Right forelimb (tissue), 1 donor: ENCODE measurements at regions not wholly inside any gene's neighbourhood (a gene's known extent, or its start where the extent isn't known, plus 50 kb on each side); places are given as distances from the start of the nearest gene placed in this dataset.

Source experiments
- DNase-seq: peaks from one replicate; pipeline ENCODE4 v3.0.0-alpha.2; 2018

- DNase-seq = no peak
Measured at GRCh38 chr17:6208608-6209180, 138.5 kb downstream of the WSCD1 start.

GRCh38 chr17:6205525-6205924 is 135.3 kb downstream of the WSCD1 start:
- DNase-seq = no peak

GRCh38 chr17:6205033-6205432 is 134.9 kb downstream of the WSCD1 start:
- no peak for DNase-seq

GRCh38 chr17:6204203-6204722 is 134.1 kb downstream of the WSCD1 start:
- no peak for DNase-seq

DNA sequence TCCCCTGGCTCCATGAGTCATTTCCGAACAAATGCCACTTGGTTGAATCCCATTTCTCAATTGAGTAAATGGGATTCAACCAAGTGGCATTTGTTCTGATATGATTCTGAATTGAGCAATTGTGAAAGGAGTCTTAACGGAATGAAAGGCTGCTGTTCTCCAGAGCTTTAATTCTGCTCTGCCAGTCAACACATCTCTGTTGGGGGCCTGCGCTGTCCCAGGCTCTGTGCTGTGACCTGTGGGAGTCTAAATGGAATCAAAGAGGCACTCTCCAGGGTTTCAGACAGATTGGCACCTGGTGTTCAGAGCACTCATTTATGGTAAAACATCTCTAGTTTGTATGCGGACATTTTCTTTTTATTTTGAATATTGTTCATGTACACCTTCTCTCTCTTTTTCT is 126.2 kb downstream of the WSCD1 start:
- no peak for DNase-seq

DNA sequence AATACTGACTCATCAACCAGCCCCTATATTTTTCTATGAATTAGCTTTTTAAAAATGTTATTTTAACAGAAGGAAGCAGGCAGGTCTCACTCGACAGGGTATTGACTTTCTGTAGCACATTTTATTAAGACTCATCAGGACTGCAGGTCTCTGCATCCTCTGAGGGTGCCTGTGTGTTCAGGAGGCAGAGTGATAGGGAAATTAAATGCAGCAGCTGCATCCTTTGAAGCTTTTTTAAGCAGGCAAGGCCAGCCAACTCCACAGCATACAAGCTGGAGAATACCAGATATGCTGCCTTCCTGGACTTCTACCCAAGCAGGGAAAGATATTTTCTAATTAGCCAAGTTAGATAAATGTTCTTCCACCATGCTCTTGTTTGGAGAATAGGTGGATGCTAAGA is 124.9 kb downstream of the WSCD1 start:
- no peak for DNase-seq

- no peak for DNase-seq
Measured at GRCh38 chr17:6191405-6192324, 121.5 kb downstream of the WSCD1 start.

- no peak for DNase-seq
Measured at GRCh38 chr17:6187836-6188235, 117.7 kb downstream of the WSCD1 start.

- DNase-seq = no peak
Measured at GRCh38 chr17:6186998-6187397, 116.8 kb downstream of the WSCD1 start.

DNA sequence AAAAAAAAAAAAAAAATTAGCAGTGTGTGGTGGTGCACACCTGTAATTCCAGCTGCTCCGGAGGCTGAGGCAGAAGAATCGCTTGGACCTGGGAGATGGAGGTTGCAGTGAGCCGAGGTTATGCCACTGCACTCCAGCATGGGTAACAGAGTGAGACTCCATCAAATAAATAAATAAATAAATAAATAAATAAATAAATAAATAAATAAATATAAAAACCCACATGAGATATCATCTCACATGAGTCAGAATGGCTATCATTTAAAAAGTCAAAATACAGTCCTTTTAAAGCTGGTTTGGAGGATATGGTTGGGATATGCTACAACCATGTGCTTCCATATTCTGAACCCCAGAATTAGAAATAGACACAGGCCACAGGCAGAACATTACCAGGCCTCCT is 114.3 kb downstream of the WSCD1 start:
- no peak for DNase-seq

- DNase-seq = no peak
Measured at GRCh38 chr17:6179017-6179416, 108.8 kb downstream of the WSCD1 start.

- DNase-seq = no peak
Measured at GRCh38 chr17:6177941-6178694, 107.9 kb downstream of the WSCD1 start.
